HG02798 (cell line): ENCODE measurements at regions not wholly inside any gene's neighbourhood (a gene's known extent, or its start where the extent isn't known, plus 50 kb on each side); places are given as distances from the start of the nearest gene placed in this dataset.
"Not testable (repeated sequence)": the region's sequence is repeated elsewhere in the genome, so short reads cannot be mapped to it uniquely, and the experiment has no call there.

Experiments used
- ATAC-seq: cut with Tn5 transposase; IDR thresholded peaks from one replicate; pipeline ENCODE4 v1.9.1; 2021; ENCODE audit warnings: mild to moderate bottlenecking; ENCODE audit not compliant: unreplicated experiment, poor library complexity

DNA sequence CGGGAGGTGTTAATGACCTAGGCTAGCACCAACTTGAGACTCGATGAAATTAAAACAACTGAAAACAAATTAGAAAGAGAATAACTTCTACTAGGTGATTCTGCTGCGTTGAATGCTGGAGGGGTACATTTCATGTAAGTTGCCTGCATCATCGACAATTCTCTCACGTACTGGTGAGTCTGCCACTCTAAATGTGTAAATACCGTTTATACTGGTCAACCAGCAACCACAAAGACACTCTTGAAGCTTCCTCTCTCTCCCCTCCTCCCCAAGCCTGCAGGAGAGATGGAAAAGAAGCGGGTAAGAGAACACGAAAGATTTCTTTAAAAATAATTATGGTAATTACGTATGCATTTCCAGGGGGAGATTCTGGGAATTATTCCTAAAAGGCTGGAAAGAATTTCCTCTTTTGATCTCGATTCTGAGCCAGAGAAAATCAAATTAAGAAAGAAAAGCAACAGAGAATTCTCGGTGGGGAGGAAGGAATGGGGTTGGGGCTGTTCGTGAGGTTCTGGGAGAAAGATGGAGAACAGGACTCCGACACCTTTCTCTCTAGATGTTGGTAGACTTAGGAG is 68.6 kb upstream of the MRTFB start:
- ATAC-seq = no peak

DNA sequence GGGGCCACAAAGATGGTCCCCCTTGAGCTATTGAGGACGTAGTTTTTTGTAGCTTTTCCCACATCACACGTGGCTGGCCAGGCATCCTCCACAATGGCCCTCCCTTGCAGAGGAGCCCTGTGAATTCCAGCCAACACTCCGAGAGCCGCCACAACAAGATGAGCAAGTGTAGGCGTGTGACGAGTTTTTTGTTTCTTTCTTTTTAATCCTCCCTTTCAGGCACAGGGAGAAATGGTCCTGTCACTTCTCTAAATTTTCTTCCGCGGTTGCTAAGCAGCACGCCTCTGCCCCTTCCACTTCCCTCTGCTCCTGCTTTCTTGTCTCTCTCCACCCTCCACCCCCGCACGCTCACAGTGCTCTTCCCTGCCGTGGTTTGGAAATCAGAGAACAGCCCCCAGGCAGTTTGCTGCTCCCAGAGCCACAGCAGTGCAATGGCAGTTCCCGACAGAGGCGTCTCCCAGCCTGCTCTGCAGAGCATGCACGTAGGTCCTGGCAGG is 68.0 kb upstream of the MRTFB start:
- ATAC-seq = no peak

DNA sequence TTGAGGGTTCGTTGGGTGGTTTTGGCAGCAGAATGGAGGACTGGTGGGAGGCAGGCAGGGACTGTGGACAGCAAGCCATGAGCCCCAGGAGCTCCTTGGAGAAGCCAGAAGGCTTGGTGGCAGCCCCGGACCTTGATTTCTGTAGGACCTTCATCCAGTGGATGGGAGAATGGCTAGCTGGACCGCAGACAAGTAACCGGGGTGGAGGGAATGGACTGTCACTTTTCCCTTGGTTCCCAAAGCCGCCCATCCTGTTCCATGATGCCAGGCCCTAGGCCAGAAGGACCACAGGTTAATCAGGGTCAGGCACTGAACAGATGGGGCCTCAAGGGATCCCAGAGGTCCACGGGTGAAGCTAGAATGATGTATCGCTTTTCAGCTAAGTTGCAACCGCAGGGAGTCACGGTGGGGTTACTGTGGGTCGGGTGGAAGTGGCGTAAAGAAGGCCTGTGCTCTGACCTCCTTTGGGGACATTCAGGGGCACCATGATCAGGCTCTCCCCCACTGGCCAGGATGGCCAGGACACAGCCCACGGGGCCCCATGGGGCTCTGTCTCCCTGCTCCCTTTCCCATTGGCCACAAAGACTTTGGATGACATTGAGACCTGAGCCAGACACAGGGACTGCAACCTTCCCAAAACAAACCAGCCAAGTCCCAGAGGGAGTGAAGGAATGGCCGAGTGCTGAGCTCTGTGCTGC is 66.9 kb upstream of the MRTFB start:
- ATAC-seq = no peak

DNA sequence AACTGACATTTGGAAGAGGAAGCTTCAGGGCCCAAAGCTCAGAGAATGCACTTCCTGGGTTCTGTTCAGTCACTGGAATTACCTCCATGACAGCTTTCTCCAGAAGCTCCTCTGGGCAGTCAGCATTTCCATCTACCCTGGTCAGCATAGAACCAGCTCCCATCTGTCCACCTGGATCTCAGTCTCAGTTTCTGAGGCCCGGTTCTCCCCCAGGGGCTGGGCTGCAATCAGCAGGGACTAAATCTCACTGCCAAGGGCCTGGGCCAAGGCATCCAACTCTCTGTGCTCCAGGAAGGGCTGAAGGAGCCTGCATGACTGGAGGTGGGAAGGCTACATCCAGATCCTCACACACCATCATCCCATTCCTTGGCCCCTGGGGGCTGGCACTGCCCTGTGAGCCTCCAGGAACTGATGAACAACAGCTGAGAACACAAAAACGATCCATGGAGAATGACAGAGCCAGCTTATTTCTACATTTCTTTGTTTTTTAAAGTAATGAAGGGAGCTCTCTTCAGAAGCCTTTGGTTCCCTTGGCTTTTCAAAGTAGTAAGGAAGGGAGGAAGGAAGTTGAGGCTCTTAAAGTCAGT is 66.3 kb upstream of the MRTFB start:
- no peak for ATAC-seq

DNA sequence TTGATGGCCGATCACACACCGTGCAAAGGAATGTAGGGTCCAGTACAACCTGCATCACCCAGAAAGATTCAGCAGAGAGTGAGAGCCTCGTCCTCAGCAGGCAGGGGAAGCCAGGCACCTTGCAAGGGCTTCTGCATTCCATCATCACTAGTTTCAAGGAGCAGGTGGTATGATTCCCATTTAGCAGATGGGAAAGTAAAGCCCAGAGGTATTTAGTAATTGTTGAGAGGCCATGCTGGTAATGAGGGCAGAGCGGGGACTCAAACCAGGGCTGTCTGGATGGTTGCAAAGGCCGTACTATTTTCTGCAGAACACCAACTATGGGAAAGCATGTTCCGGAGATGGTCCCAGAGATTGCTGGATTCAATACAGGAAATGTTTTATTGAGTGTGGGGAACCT is 65.8 kb upstream of the MRTFB start:
- no peak for ATAC-seq

DNA sequence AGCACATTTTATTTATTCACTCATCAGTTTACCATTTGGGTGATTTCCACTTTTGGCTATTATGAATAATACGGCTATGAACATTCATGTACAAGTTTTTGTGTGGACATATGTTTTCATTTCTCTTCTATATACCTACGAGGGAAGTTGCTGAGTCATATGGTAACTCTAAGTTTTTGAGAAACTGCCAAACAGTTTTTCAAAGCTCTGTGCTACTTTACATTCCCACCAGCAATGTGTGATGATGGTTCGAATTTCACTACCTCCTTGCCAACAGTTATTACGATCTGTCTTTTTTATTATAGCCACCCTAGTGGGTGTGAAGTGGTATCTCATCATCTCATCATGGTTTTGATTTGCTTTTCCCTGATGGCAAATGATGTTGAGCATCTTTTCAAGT is 63.7 kb upstream of the MRTFB start:
- ATAC-seq = peak; percentile 59

DNA sequence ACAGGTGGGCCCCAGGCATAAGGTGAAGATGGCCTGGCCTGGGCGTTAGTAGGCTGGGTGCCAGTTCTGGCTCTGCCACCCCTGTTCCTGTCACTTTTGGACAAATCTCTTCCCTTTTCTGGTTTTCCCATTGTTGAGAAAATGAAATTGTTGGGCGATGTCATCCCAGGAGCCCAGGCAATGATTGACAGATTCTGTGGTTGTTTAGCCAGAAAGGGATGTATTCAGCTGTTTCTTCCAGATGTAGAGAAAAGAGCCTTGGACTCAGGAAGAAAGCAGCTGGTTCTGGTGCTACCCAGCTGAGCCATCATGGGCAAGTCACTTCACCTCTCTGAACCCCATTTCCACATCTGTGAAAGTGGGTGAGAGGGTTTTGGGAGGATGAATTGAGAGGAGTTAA is 60.1 kb upstream of the MRTFB start:
- ATAC-seq = no peak

DNA sequence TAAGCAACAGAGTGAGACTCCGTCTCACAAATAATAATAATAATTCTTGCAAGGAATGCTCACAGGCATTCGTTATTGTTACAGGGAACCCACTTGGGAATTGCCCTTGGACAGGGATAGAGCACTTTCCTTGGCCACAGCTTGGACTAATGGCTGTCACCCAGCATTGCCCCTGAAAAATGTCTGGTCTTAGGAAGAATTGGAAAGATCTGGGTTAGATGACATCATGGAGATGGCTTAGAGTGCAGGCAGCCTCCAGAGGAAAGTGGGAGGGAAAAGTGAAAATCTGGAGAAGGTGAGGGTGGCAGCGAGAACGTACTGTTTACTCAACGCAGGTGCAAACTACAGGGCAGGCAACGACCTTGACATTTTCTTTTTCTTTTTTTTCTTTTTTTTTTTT is 59.3 kb upstream of the MRTFB start:
- ATAC-seq = no peak

DNA sequence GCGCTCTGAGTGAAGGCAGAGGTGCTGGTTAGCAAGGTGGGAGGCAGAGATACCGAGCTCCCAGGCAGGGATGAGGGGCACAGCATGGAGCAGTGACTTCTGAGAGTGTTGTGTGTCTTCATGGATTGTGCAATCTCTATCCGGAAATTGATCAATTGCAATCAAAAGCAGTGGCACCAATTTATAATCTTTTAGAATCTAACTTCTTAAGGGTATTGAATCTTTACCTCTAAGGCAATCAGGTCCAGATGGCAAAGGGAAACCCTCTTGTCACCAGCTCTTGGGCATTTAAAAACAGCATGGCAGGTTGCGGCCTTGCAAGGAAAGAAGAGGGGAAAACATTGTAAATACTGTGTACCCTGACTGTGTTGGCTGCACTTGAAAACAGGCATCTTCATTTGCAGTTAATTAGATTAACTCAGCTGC is 58.0 kb upstream of the MRTFB start:
- ATAC-seq = no peak

DNA sequence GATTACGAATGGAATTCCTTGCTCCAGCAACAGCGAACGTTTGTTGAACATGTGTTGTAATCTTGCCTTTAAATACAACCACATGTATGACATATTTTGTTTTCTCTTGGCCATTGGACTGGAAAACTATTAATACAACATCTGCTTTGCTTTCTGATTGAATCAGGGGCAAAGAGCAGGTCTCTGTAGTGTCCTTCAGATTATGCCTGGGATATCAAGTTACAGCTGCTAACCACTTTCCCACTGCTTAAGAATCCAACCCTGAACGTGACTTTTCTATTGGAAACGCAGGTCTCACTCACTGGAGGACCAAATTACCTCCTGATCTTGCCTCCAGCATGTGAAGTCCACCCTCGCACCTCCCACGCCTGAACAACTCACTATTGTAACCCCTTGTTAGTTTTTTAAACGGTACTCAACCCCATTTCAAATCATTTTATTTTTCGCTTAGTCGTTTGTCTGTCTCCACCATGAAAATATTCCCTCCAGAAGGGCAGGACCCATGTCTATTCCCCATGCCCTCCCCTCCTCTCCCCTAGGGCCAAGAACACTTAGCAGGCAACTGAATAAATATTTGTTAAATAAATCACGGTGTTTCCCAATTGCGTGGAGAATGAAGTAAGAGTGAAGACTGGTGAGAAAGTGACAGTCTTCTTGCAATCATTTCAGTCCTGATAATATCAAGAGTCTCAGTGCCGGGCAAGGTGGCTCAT is 57.4 kb upstream of the MRTFB start:
- ATAC-seq = no peak

DNA sequence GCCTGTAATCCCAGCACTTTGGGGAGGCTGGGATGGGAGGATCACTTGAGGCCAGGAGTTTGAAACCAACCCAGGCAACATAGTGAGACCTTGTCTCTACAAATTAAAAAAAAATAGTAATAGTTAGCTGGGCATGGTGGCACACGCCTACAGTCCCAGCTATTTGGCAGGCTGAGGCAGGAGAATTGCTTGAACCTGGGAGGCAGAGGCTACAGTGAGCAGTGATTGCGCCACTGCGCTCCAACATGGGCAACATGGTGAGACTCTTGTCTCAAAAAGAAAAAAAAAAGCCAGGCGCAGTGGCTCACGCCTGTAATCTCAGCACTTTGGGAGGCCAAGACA is 56.9 kb upstream of the MRTFB start:
- ATAC-seq = no peak

DNA sequence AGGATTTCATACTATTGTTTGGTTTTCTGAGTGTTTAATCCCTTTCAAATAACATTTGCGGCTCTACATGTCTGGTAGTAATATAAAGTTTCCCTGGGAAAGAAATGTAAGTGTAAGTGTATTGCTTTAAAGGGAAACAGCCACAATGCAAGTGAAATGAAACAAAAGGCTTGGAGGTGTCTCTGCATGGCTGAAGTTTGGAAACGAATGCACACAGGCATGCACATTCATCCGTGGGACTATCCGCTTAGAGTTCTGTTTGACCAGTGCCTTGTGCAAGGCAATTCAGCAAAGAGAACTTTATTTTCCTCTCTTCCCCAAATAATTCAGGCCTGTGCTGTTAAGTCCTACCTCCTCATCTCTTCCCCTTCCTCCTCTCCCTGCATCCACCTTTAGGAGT is 56.1 kb upstream of the MRTFB start:
- ATAC-seq = no peak

DNA sequence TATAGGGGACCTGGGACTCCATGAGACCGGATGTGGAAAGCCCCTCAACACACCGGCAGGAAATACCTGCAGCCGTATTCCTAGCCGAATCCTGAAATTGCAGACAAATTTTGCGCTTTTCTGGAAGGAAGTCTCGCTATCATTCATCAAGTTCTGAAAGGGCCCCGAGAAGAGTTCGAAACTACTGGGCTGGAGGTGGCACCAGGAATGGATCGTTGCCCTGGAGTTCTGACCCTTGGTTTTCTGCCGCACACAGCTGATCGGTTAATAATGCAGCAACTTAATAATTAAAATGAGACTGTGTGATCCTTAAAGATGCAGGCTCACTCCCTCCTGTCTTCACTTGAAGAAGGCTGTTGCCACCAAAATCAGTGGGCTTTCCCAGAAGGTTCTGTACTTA is 55.7 kb upstream of the MRTFB start:
- no peak for ATAC-seq

DNA sequence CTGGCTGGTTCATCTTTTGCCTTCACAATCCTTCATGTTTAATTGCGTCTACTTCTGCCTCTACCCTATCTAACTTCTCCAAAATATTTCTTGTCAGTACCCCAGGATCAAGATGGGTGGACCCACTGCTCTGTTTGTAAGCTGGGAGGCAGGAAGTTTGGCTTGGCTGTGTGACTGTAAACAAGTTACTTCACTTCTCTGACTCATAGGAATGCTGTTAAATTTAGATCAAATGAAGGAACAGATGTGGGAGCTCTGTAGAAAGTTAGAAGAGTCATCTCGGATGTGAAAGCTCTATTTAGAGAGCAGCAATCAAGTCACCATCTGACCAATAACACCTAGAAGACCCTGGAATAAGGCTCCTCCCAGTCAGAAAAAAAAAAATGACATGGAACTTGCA is 55.2 kb upstream of the MRTFB start:
- no peak for ATAC-seq

DNA sequence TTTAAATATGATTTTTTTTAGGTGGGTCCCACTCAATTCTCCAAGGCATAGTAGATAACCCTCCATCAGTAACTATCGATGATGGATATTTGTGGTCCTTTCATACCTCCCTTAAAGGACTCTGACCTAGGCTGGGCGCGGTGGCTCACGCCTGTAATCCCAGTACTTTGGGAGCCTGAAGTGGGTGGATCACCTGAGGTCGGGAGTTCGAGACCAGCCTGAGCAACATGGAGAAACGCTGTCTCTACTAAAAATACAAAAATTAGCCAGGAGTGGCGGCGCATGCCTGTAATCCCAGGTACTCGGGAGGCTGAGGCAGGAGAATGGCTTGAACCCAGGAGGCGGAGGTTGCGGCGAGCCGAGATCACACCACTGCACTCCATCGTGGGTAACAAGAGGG is 54.8 kb upstream of the MRTFB start:
- not testable (repeated sequence) for ATAC-seq

DNA sequence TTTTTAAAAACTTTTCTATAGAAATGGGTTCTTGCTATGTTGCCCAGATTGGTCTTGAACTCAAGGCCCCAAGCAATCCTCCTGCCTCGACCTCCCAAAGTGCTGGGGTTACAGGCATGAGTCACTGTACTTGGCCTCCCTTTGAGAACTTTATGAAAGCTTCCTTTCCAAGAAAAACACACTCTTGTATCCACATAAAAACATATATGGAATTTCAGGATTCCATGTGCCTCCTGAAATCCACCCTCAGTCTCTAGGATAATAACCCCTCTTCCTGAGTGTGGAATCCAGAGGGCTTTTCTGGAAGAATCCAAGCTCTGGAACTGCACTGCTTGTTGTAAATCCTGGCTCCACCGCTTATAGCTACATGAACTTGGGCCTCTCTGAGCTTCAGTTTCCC is 53.2 kb upstream of the MRTFB start:
- ATAC-seq = no peak

DNA sequence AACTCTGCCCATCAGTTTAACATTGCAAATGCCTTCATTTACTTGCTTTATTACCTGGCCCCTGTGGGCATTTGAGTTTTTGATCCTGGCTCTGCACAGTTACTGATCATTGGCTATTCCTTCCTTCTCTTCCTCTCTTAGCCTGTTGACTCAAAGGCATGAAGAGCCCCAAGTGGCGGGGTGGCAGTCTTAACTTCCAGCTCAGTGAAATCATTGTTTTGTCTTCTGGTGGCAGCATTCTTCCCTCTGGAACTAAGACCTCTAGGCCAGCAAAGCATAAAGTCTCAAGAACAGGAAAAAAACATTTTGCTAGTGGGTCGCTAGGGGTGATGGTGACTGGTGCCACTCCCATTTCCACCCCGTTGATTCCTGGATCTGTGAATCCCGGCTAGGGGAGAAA is 52.3 kb upstream of the MRTFB start:
- no peak for ATAC-seq

DNA sequence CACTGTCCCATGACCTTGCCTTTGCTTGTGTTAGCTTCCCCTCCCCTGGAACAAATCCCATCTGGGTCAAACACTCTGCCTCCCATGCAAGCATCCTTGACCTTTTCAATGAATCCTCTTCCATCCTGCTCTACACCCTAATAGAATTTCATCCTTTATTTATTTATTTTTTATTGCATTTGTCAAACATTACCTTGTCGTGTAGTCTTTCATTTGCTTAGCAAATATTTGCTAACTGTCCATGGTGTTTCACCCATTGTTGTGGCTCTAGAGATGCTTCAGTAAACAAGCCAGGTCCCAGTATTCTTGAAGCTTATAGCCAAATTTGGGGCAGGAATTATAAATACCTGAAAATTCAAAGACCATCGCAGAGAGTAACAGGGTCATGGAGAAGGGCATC is 51.0 kb upstream of the MRTFB start:
- no peak for ATAC-seq
